ENCODE measurements at regions not wholly inside any gene's neighbourhood (a gene's known extent, or its start where the extent isn't known, plus 50 kb on each side); places are given as distances from the start of the nearest gene placed in this dataset.

DNA sequence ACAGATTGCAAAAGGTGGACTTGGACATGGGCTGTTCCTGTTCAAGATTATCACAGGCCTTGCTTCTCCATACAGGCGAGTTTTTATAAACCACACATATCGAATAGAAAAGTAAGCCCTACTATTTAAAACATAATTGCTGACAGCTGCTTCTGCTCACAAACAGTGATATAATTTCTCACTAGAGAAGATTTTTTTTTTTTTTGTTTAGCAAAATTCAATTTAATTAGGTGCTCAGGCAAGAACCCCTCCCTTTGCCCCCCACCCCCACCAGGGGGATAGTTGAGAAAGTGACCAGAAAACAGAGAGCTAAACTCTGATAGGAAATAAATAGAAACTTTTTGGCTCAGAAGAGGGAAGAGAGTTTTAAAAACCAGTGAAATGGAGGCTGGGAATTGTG, 132.8 kb upstream of the CRY1 start:
- TF ChIP-seq POLR2AphosphoS5 (IDR thresholded peaks at IDR 0.05; ENCODE audit: low read depth, low read length) (no peak), TAF1 (IDR thresholded peaks at IDR 0.05; ENCODE audit: borderline replicate concordance, insufficient read depth, low read length) (no peak)
